ENCODE measurements at regions not wholly inside any gene's neighbourhood (a gene's known extent, or its start where the extent isn't known, plus 50 kb on each side); places are given as distances from the start of the nearest gene placed in this dataset.

DNA sequence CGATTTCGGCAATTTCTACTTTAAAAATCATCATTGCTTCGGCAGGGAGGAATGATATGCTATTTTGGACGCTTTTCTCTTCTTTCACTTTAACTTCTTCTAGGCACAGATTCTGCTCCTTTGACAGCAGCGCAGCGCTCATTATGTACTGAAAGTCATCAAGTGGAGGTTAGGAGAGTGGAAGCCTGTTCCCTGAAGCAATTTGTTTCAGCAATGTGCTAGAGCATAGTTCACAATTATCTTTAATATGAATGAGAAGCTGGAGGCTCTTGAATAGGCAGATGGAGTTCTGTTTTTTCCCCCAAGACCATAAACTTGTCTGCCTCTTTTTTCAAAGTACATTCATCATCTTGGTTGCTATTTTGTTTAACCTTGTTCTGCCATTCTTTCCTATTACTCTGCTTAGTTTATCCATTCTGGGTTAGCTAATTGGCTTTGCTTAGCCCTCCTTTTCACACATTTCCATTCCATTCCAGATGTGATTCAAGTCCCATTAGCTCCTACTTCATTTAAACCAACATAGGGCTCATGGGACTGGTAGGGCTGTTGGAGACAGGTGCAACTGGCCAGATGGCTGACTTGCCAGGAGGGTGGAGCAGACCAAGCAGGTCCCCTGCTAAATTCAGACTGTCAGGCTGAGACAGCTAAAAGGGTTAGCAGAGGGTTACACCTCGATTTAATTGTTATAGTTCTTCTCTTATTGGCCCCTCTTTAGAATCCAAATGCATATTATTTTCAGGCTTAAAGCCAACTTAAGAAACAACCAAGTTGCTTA, 534.7 kb upstream of the CBLB start:
- Histone ChIP-seq H3K4me1 (ENCODE audit: low read length) (no peaks in the 10 kb centered on the region), H3K27ac (ENCODE audit: low read length) (no peak overlapping the region), H3K36me3 (replicated peaks; ENCODE audit: low read depth, low read length) (no peaks in the 10 kb centered on the region), H3K9ac (ENCODE audit: low read length) (no peak overlapping the region), H3K9me3 (ENCODE audit: insufficient read depth, low read length) (no peaks in the 10 kb centered on the region), H4K20me1 (ENCODE audit: insufficient read depth, low read length) (no peaks in the 10 kb centered on the region), H3K4me2 (ENCODE audit: low read length) (no peak overlapping the region), H3K4me3 (ENCODE audit: low read length) (no peak overlapping the region), H3K27me3 (ENCODE audit: low read depth, low read length) (no peaks in the 10 kb centered on the region), H3K79me2 (ENCODE audit: low read length) (no peaks in the 10 kb centered on the region), H2AFZ (ENCODE audit: low read depth, low read length) (no peak overlapping the region)
- TF ChIP-seq EZH2phosphoT487 (IDR thresholded peaks at IDR 0.05; ENCODE audit: low read depth) = no peak
- TF ChIP-seq, protein P1, sequence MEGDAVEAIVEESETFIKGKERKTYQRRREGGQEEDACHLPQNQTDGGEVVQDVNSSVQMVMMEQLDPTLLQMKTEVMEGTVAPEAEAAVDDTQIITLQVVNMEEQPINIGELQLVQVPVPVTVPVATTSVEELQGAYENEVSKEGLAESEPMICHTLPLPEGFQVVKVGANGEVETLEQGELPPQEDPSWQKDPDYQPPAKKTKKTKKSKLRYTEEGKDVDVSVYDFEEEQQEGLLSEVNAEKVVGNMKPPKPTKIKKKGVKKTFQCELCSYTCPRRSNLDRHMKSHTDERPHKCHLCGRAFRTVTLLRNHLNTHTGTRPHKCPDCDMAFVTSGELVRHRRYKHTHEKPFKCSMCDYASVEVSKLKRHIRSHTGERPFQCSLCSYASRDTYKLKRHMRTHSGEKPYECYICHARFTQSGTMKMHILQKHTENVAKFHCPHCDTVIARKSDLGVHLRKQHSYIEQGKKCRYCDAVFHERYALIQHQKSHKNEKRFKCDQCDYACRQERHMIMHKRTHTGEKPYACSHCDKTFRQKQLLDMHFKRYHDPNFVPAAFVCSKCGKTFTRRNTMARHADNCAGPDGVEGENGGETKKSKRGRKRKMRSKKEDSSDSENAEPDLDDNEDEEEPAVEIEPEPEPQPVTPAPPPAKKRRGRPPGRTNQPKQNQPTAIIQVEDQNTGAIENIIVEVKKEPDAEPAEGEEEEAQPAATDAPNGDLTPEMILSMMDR (IDR thresholded peaks at IDR 0.05; ENCODE audit: low read depth, low read length) = no peak

DNA sequence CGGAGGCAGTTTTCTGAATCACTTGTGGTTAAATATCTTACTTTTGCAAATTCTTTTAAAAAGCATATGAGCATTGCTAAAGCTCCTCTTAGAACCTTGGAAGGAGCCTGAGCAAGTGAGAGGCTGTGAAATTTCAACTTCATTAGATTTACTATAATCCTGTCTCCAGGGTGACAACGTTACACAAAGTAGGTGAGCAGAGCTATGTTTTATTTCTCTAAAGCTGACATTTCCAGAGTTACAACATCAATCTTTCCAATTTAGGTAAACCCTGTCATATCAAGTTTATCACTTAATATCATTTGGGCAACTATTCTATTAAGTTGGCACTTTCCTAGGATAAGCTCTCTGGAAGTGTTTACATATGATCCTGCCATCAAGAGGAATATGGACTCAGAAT, 544.9 kb upstream of the CBLB start:
- Histone ChIP-seq H3K36me3 (replicated peaks; ENCODE audit: low read depth, low read length) (no peaks in the 10 kb centered on the region), H2AFZ (ENCODE audit: low read depth, low read length) (no peak overlapping the region), H3K4me3 (ENCODE audit: low read length) (no peak overlapping the region), H3K4me2 (ENCODE audit: low read length) (no peak overlapping the region), H4K20me1 (ENCODE audit: insufficient read depth, low read length) (no peaks in the 10 kb centered on the region), H3K27ac (ENCODE audit: low read length) (no peak overlapping the region), H3K4me1 (ENCODE audit: low read length) (no peaks in the 10 kb centered on the region), H3K27me3 (ENCODE audit: low read depth, low read length) (no peaks in the 10 kb centered on the region), H3K9me3 (ENCODE audit: insufficient read depth, low read length) (no peaks in the 10 kb centered on the region), H3K79me2 (ENCODE audit: low read length) (no peaks in the 10 kb centered on the region), H3K9ac (ENCODE audit: low read length) (no peak overlapping the region)
- TF ChIP-seq EZH2phosphoT487 (IDR thresholded peaks at IDR 0.05; ENCODE audit: low read depth) = no peak
- TF ChIP-seq, protein P1 (IDR thresholded peaks at IDR 0.05; ENCODE audit: low read depth, low read length) = no peak

DNA sequence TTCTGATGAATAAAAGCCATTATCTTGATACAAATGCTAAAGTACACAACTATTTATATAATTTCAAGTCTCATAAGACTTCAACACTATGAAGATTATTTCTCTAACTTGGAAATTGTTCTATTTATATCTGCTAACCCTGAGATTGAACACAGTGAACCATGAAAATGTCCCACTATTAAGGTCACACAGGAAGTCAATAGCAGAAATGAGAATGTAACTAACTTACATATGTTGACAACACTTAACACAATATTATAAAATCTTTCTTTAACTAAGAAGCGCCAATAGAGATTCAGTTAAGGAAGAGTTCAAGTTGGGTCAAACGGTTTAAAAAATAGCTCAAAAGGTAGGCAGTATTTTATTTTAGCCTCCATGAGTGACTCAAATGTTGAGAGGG, 551.8 kb upstream of the CBLB start:
- no peaks in the 10 kb centered on the region for H3K4me1 ChIP-seq (ENCODE audit: low read length)
- no peaks in the 10 kb centered on the region for H3K9me3 ChIP-seq (ENCODE audit: insufficient read depth, low read length)
- no peak overlapping the region for H3K4me3 ChIP-seq (ENCODE audit: low read length)
- no peak for TF ChIP-seq EZH2phosphoT487 (IDR thresholded peaks at IDR 0.05; ENCODE audit: low read depth)
- TF ChIP-seq, protein P1 (IDR thresholded peaks at IDR 0.05; ENCODE audit: low read depth, low read length) = no peak
- no peak overlapping the region for H2AFZ ChIP-seq (ENCODE audit: low read depth, low read length)
- H3K36me3 ChIP-seq (replicated peaks; ENCODE audit: low read depth, low read length) = no peaks in the 10 kb centered on the region
- no peaks in the 10 kb centered on the region for H3K27me3 ChIP-seq (ENCODE audit: low read depth, low read length)
- no peak overlapping the region for H3K4me2 ChIP-seq (ENCODE audit: low read length)
- no peak overlapping the region for H3K27ac ChIP-seq (ENCODE audit: low read length)
- no peaks in the 10 kb centered on the region for H3K79me2 ChIP-seq (ENCODE audit: low read length)
- no peaks in the 10 kb centered on the region for H4K20me1 ChIP-seq (ENCODE audit: insufficient read depth, low read length)
- H3K9ac ChIP-seq (ENCODE audit: low read length) = no peak overlapping the region

GRCh38 chr3:106421426-106421825, 552.6 kb upstream of the CBLB start:
- H3K4me2 ChIP-seq (ENCODE audit: low read length) = no peak overlapping the region
- no peaks in the 10 kb centered on the region for H3K27me3 ChIP-seq (ENCODE audit: low read depth, low read length)
- no peak overlapping the region for H3K4me3 ChIP-seq (ENCODE audit: low read length)
- H3K36me3 ChIP-seq (replicated peaks; ENCODE audit: low read depth, low read length) = no peaks in the 10 kb centered on the region
- H3K4me1 ChIP-seq (ENCODE audit: low read length) = no peaks in the 10 kb centered on the region
- no peak overlapping the region for H3K9ac ChIP-seq (ENCODE audit: low read length)
- no peak for TF ChIP-seq EZH2phosphoT487 (IDR thresholded peaks at IDR 0.05; ENCODE audit: low read depth)
- TF ChIP-seq, protein P1 (IDR thresholded peaks at IDR 0.05; ENCODE audit: low read depth, low read length) = no peak
- H4K20me1 ChIP-seq (ENCODE audit: insufficient read depth, low read length) = no peaks in the 10 kb centered on the region
- no peaks in the 10 kb centered on the region for H3K79me2 ChIP-seq (ENCODE audit: low read length)
- H3K9me3 ChIP-seq (ENCODE audit: insufficient read depth, low read length) = no peaks in the 10 kb centered on the region
- H2AFZ ChIP-seq (ENCODE audit: low read depth, low read length) = no peak overlapping the region
- H3K27ac ChIP-seq (ENCODE audit: low read length) = no peak overlapping the region
